ENCODE measurements at regions not wholly inside any gene's neighbourhood (a gene's known extent, or its start where the extent isn't known, plus 50 kb on each side); places are given as distances from the start of the nearest gene placed in this dataset.

- in situ Hi-C loops (cut with HindIII; ENCODE audit: low pct_unique_long_range_greater_than_20kb, low sequenced_read_pairs) = no loop called here
- DNase-seq (ENCODE audit: low read depth in 1 of 2, low spot score in 1 of 2) = no peak
- no peak for TF ChIP-seq JUND (IDR thresholded peaks at IDR 0.05; ENCODE audit: low read depth)
Measured at GRCh38 chr6:56716229-56716628, 73.5 kb upstream of the DST start.

GRCh38 chr6:56715741-56716140, 73.1 kb upstream of the DST start:
- DNase-seq (ENCODE audit: low read depth in 1 of 2, low spot score in 1 of 2) = no peak
- TF ChIP-seq JUND (IDR thresholded peaks at IDR 0.05; ENCODE audit: low read depth) = no peak
- in situ Hi-C loops (cut with HindIII; ENCODE audit: low pct_unique_long_range_greater_than_20kb, low sequenced_read_pairs) = no loop called here

GRCh38 chr6:56714982-56715456, 72.3 kb upstream of the DST start:
- DNase-seq (ENCODE audit: low read depth in 1 of 2, low spot score in 1 of 2) = no peak
- no peak for TF ChIP-seq JUND (IDR thresholded peaks at IDR 0.05; ENCODE audit: low read depth)
- in situ Hi-C loops (cut with HindIII; ENCODE audit: low pct_unique_long_range_greater_than_20kb, low sequenced_read_pairs) = no loop called here

GRCh38 chr6:56714273-56714672, 71.6 kb upstream of the DST start:
- TF ChIP-seq JUND (IDR thresholded peaks at IDR 0.05; ENCODE audit: low read depth) = no peak
- DNase-seq (ENCODE audit: low read depth in 1 of 2, low spot score in 1 of 2) = no peak

GRCh38 chr6:56713254-56713672, 70.6 kb upstream of the DST start:
- in situ Hi-C loops (cut with HindIII; ENCODE audit: low pct_unique_long_range_greater_than_20kb, low sequenced_read_pairs) = no loop called here
- no peak for TF ChIP-seq JUND (IDR thresholded peaks at IDR 0.05; ENCODE audit: low read depth)
- no peak for DNase-seq (ENCODE audit: low read depth in 1 of 2, low spot score in 1 of 2)

More at GRCh38 chr6:56714273-56714672, 71.6 kb upstream of the DST start:
- in situ Hi-C loops (cut with HindIII; ENCODE audit: low pct_unique_long_range_greater_than_20kb, low sequenced_read_pairs) = no loop called here

GRCh38 chr6:56710967-56711366, 68.3 kb upstream of the DST start:
- DNase-seq (ENCODE audit: low read depth in 1 of 2, low spot score in 1 of 2) = no peak
- in situ Hi-C loops (cut with HindIII; ENCODE audit: low pct_unique_long_range_greater_than_20kb, low sequenced_read_pairs) = no loop called here
- no peak for TF ChIP-seq JUND (IDR thresholded peaks at IDR 0.05; ENCODE audit: low read depth)

- in situ Hi-C loops (cut with HindIII; ENCODE audit: low pct_unique_long_range_greater_than_20kb, low sequenced_read_pairs) = no loop called here
Measured at GRCh38 chr6:56709650-56710049, 67.0 kb upstream of the DST start.

GRCh38 chr6:56708810-56709597, 66.3 kb upstream of the DST start:
- in situ Hi-C loops (cut with HindIII; ENCODE audit: low pct_unique_long_range_greater_than_20kb, low sequenced_read_pairs) = no loop called here
- peak in 1 of 2 experiments; percentile 64 for DNase-seq (ENCODE audit: low read depth in 1 of 2, low spot score in 1 of 2)
- no peak for TF ChIP-seq JUND (IDR thresholded peaks at IDR 0.05; ENCODE audit: low read depth)

More at GRCh38 chr6:56709650-56710049, 67.0 kb upstream of the DST start:
- no peak for TF ChIP-seq JUND (IDR thresholded peaks at IDR 0.05; ENCODE audit: low read depth)
- no peak for DNase-seq (ENCODE audit: low read depth in 1 of 2, low spot score in 1 of 2)

GRCh38 chr6:56706981-56707726, 64.5 kb upstream of the DST start:
- in situ Hi-C loops (cut with HindIII; ENCODE audit: low pct_unique_long_range_greater_than_20kb, low sequenced_read_pairs) = no loop called here
- TF ChIP-seq JUND (IDR thresholded peaks at IDR 0.05; ENCODE audit: low read depth) = no peak
- DNase-seq (ENCODE audit: low read depth in 1 of 2, low spot score in 1 of 2) = no peak

- in situ Hi-C loops (cut with HindIII; ENCODE audit: low pct_unique_long_range_greater_than_20kb, low sequenced_read_pairs) = no loop called here
- DNase-seq (ENCODE audit: low read depth in 1 of 2, low spot score in 1 of 2) = peak in 1 of 2 experiments; percentile 57
- no peak for TF ChIP-seq JUND (IDR thresholded peaks at IDR 0.05; ENCODE audit: low read depth)
Measured at GRCh38 chr6:56699066-56699654, 56.5 kb upstream of the DST start.

- TF ChIP-seq JUND (IDR thresholded peaks at IDR 0.05; ENCODE audit: low read depth) = no peak
- in situ Hi-C loops (cut with HindIII; ENCODE audit: low pct_unique_long_range_greater_than_20kb, low sequenced_read_pairs) = no loop called here
- no peak for DNase-seq (ENCODE audit: low read depth in 1 of 2, low spot score in 1 of 2)
Measured at GRCh38 chr6:56695702-56696101, 53.0 kb upstream of the DST start.

GRCh38 chr6:56694002-56694401, 51.3 kb upstream of the DST start:
- no peak for DNase-seq (ENCODE audit: low read depth in 1 of 2, low spot score in 1 of 2)
- in situ Hi-C loops (cut with HindIII; ENCODE audit: low pct_unique_long_range_greater_than_20kb, low sequenced_read_pairs) = no loop called here
- TF ChIP-seq JUND (IDR thresholded peaks at IDR 0.05; ENCODE audit: low read depth) = no peak

GRCh38 chr6:56693246-56693607, 50.5 kb upstream of the DST start:
- peak in 1 of 2 experiments; percentile 89 for DNase-seq (ENCODE audit: low read depth in 1 of 2, low spot score in 1 of 2)
- no peak for TF ChIP-seq JUND (IDR thresholded peaks at IDR 0.05; ENCODE audit: low read depth)
- in situ Hi-C loops (cut with HindIII; ENCODE audit: low pct_unique_long_range_greater_than_20kb, low sequenced_read_pairs) = no loop called here

Data from T47D (cell line).